Endothelial cell of umbilical vein (primary cell): ENCODE measurements at regions not wholly inside any gene's neighbourhood (a gene's known extent, or its start where the extent isn't known, plus 50 kb on each side); places are given as distances from the start of the nearest gene placed in this dataset.

Experiments
- BruUV-seq: library from RNA; stranded (reverse); fragments of 400-500 nt; replicated peaks from 2 replicates; lab custom pipeline; 2021; lab: Mats Ljungman, UMichigan
- CTCF ChIA-PET: fragments of 300-600, 350-600 bp; sonication (Branson Sonifier 250); formaldehyde crosslinking; loops from one replicate; lab custom pipeline; 2021; ENCODE audit warnings: antibody characterized with exemption, inconsistent platforms; lab: Charles Lee
- POLR2A ChIA-PET: fragments of 300-600, 350-600 bp; sonication (Branson Sonifier 250); formaldehyde crosslinking; loops from one replicate; lab custom pipeline; 2021; ENCODE audit warnings: antibody characterized with exemption, inconsistent platforms; lab: Charles Lee
- DNase-seq: peaks from one replicate; pipeline ENCODE4 v3.0.0-alpha.2; 2011; ENCODE audit warnings: low read depth, low spot score
- FAIRE-seq: peaks from 2 replicates; lab custom pipeline; 2011; peaks lifted over from hg19 to GRCh38; lab: Jason Lieb, UNC
- H2AFZ ChIP-seq: 2 replicates; pipeline ENCODE4 v1.6.0; 2012; ENCODE audit warnings: low read depth, low read length, control low read depth, inconsistent platforms
- H3K27ac ChIP-seq: 2 replicates; pipeline ENCODE4 v1.5.1; 2011; ENCODE audit warnings: low read depth, mild to moderate bottlenecking, control low read depth, low read length, moderate library complexity; ENCODE audit not compliant: insufficient read depth
- H3K27me3 ChIP-seq, 2 experiments: 2 replicates each; pipeline versions ENCODE4 v1.6.0 to v1.6.1; 2011; ENCODE audit warnings: low read length in 2 of 2, mixed read lengths in 1 of 2; ENCODE audit not compliant: control insufficient read depth in 2 of 2, insufficient read depth in 2 of 2
- H3K36me3 ChIP-seq, 2 experiments: 2 replicates in 1 of 2; 3 replicates in 1 of 2; pipeline ENCODE4 v1.5.1; 2011; ENCODE audit warnings: low read length in 2 of 2, mild to moderate bottlenecking in 1 of 2, moderate library complexity in 1 of 2; ENCODE audit not compliant: control insufficient read depth in 2 of 2, insufficient read depth in 2 of 2; ENCODE audit errors: extremely low read depth in 1 of 2
- H3K4me1 ChIP-seq: 3 replicates; pipeline ENCODE4 v1.5.1; 2011; ENCODE audit warnings: mild to moderate bottlenecking, low read length; ENCODE audit not compliant: control insufficient read depth, insufficient read depth; ENCODE audit errors: extremely low read depth
- H3K4me2 ChIP-seq: 2 replicates; pipeline ENCODE4 v1.6.1; 2011; ENCODE audit warnings: low read length, control low read depth, mixed read lengths; ENCODE audit not compliant: insufficient read depth
- H3K4me3 ChIP-seq, 3 experiments: fragments of 200-600 bp in 1 of 3; sonication (generic), shearing (Covaris generic) in 1 of 3; replicated peaks in 1 of 3; 2 replicates each; pipeline ENCODE4 v1.5.1; 2011 to 2016; ENCODE audit warnings: control low read depth in 3 of 3, low read length in 3 of 3, mild to moderate bottlenecking in 2 of 3, inconsistent platforms in 1 of 3, low read depth in 1 of 3, moderate library complexity in 1 of 3; ENCODE audit not compliant: insufficient read depth in 1 of 3
- H3K79me2 ChIP-seq: 2 replicates; pipeline ENCODE4 v1.6.0; 2012; ENCODE audit warnings: low read length, inconsistent platforms; ENCODE audit not compliant: control insufficient read depth, insufficient read depth
- H3K9ac ChIP-seq: replicated peaks from 2 replicates; pipeline ENCODE3; 2011; ENCODE audit warnings: low read length, control low read depth; ENCODE audit not compliant: insufficient read depth; ENCODE audit errors: extremely low read depth
- H3K9me1 ChIP-seq: replicated peaks from 3 replicates; pipeline ENCODE4 v1.6.0; 2011; ENCODE audit warnings: mild to moderate bottlenecking, low read length; ENCODE audit not compliant: control insufficient read depth, insufficient read depth; ENCODE audit errors: extremely low read depth
- H3K9me3 ChIP-seq: replicated peaks from 2 replicates; pipeline ENCODE4 v1.5.1; 2012; ENCODE audit warnings: low read length, inconsistent platforms; ENCODE audit not compliant: control insufficient read depth, insufficient read depth
- H4K20me1 ChIP-seq: replicated peaks from 2 replicates; pipeline ENCODE3; 2011; ENCODE audit warnings: mild to moderate bottlenecking, low read length; ENCODE audit not compliant: control insufficient read depth, insufficient read depth; ENCODE audit errors: extremely low read depth
- EZH2 ChIP-seq: IDR thresholded peaks from 2 replicates; pipeline ENCODE4 v1.6.1; 2012; ENCODE audit warnings: borderline replicate concordance, low read depth, mild to moderate bottlenecking, moderate library complexity, low read length, inconsistent platforms; ENCODE audit not compliant: severe bottlenecking
- JUN ChIP-seq: IDR thresholded peaks from 2 replicates; pipeline ENCODE4 v1.6.1; 2011; ENCODE audit warnings: borderline replicate concordance, low read depth; ENCODE audit not compliant: insufficient read length, insufficient read depth
- MYC ChIP-seq: IDR thresholded peaks from one replicate; pipeline ENCODE4 v1.6.1; 2011; ENCODE audit warnings: mild to moderate bottlenecking, low read depth, low read length
- POLR2A ChIP-seq: IDR thresholded peaks from 2 replicates; pipeline ENCODE4 v1.6.1; 2012; ENCODE audit warnings: low read depth, mild to moderate bottlenecking, control low read depth, low read length
- POLR2AphosphoS5 ChIP-seq: IDR thresholded peaks from 2 replicates; pipeline ENCODE4 v1.6.1; 2012; ENCODE audit warnings: low read depth, mild to moderate bottlenecking, control low read depth, low read length, moderate library complexity; ENCODE audit not compliant: insufficient read depth
- dilution Hi-C: fragments of 300-500 bp; cut with MboI; formaldehyde crosslinking; loops from one replicate; pipeline ENCODE4 v1.15.0; 2019; ENCODE audit warnings: low sequenced_read_pairs; ENCODE audit not compliant: extremely low pct_ligation_motif_present
- intact Hi-C: fragments of 100-400 bp; cut with micrococcal nuclease; formaldehyde crosslinking; loops from one replicate; pipeline ENCODE4 v1.10.0; 2022
- TF ChIP-seq, protein P1 (sequence below), 2 donors: IDR thresholded peaks; 1 replicate in 1 of 2; 2 replicates in 1 of 2; pipeline ENCODE4 v1.5.1; 2011; ENCODE audit warnings: low read length in 2 of 2, mild to moderate bottlenecking in 2 of 2, moderate library complexity in 2 of 2, control low read depth in 1 of 2, inconsistent platforms in 1 of 2, low read depth in 1 of 2; ENCODE audit not compliant: insufficient read depth in 1 of 2; ENCODE audit errors: extremely low read depth in 1 of 2

DNA sequence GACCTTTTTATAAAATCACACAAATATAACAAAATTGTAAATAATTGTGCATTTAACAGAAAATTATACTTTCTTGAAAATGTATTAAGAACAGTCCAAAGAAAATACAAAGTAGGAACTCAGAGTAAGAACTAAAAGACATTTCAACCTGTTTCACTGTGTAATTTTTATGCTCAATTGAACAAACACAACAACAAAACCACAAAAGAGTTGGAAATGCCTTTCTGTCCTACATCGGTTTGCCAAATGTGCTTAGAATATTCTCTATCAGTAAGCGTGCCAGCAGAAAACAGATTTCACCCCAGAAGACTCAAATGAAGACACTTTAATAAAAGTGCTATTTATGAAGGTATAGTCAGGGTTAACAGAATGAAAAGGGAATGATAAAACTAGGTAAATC lies 592.1 kb downstream of the PRELID2 start:
- DNase-seq = no peak
- Histone ChIP-seq H3K27me3 (no peaks in the 10 kb centered on the region), H3K9me3 (no peaks in the 10 kb centered on the region), H3K9ac (no peak overlapping the region), H3K4me2 (no peak overlapping the region), H3K36me3 (no peaks in the 10 kb centered on the region), H2AFZ (no peak overlapping the region), H4K20me1 (no peaks in the 10 kb centered on the region), H3K9me1 (no peaks in the 10 kb centered on the region), H3K79me2 (no peaks in the 10 kb centered on the region), H3K4me1 (peaks cover 28% of the 10 kb centered on the region), H3K27ac (no peak overlapping the region), H3K4me3 (no peak overlapping the region)
- intact Hi-C loops (loop anchor here (5.0 kb wide), 1 partner anchor 584 kb away; no protein-coding TSS in a partner anchor), dilution Hi-C loops (no loop called here)
- POLR2A ChIA-PET = no interaction called here
- BruUV-seq = no TSS peak
- CTCF ChIA-PET = interaction anchor here (1.0 kb wide), 1 partner anchor 1038 kb away, joined by 3 read pairs; no protein-coding TSS in a partner anchor
- TF ChIP-seq EZH2 = no peak
- TF ChIP-seq POLR2A = no peak
- TF ChIP-seq, protein P1, sequence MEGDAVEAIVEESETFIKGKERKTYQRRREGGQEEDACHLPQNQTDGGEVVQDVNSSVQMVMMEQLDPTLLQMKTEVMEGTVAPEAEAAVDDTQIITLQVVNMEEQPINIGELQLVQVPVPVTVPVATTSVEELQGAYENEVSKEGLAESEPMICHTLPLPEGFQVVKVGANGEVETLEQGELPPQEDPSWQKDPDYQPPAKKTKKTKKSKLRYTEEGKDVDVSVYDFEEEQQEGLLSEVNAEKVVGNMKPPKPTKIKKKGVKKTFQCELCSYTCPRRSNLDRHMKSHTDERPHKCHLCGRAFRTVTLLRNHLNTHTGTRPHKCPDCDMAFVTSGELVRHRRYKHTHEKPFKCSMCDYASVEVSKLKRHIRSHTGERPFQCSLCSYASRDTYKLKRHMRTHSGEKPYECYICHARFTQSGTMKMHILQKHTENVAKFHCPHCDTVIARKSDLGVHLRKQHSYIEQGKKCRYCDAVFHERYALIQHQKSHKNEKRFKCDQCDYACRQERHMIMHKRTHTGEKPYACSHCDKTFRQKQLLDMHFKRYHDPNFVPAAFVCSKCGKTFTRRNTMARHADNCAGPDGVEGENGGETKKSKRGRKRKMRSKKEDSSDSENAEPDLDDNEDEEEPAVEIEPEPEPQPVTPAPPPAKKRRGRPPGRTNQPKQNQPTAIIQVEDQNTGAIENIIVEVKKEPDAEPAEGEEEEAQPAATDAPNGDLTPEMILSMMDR (IDR thresholded peaks at IDR 0.05; ENCODE audit: extremely low read depth in 1 of 2, insufficient read depth in 1 of 2, low read depth in 1 of 2, low read length in 2 of 2) = no peak
- FAIRE-seq = no peak

DNA sequence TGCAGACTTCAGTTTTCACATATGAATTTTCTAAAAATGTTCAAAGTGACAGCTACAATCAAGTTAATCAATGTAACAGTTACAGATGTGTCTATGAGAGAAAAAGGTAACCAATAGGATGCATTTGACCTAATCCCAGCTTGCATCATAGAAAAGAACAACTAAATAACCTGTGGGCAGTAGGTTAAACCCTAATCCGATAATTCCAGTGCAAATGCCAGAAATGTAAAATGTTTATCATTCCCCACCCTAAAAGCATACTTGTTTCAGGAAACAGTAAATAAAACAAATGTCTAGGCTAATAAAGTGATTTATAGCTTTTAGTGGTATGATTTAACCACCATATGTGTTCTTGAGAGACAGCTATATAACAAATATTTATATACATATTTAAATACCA lies 592.6 kb downstream of the PRELID2 start:
- Histone ChIP-seq H3K79me2 (no peaks in the 10 kb centered on the region), H4K20me1 (no peaks in the 10 kb centered on the region), H3K9ac (no peak overlapping the region), H3K9me3 (no peaks in the 10 kb centered on the region), H3K36me3 (no peaks in the 10 kb centered on the region), H3K4me3 (no peak overlapping the region), H3K9me1 (no peaks in the 10 kb centered on the region), H2AFZ (no peak overlapping the region), H3K4me1 (peaks cover 28% of the 10 kb centered on the region), H3K27ac (no peak overlapping the region), H3K27me3 (no peaks in the 10 kb centered on the region), H3K4me2 (no peak overlapping the region)
- intact Hi-C loops = loop anchor here (5.0 kb wide), 1 partner anchor 585 kb away; no protein-coding TSS in a partner anchor
- dilution Hi-C loops = no loop called here
- BruUV-seq = no TSS peak
- POLR2A ChIA-PET = no interaction called here
- FAIRE-seq (no peak), DNase-seq (no peak)
- CTCF ChIA-PET = interaction anchor here (1.0 kb wide), 2 partner anchors 583 to 1037 kb away, joined by 3 read pairs; no protein-coding TSS in a partner anchor
- TF ChIP-seq POLR2AphosphoS5 = no peak
- no peak for TF ChIP-seq JUN
- TF ChIP-seq MYC = no peak
- no peak for TF ChIP-seq POLR2A
- TF ChIP-seq, protein P1 (IDR thresholded peaks at IDR 0.05; ENCODE audit: extremely low read depth in 1 of 2, insufficient read depth in 1 of 2, low read depth in 1 of 2, low read length in 2 of 2) = no peak
